ENCODE measurements at regions not wholly inside any gene's neighbourhood (a gene's known extent, or its start where the extent isn't known, plus 50 kb on each side); places are given as distances from the start of the nearest gene placed in this dataset.

DNA sequence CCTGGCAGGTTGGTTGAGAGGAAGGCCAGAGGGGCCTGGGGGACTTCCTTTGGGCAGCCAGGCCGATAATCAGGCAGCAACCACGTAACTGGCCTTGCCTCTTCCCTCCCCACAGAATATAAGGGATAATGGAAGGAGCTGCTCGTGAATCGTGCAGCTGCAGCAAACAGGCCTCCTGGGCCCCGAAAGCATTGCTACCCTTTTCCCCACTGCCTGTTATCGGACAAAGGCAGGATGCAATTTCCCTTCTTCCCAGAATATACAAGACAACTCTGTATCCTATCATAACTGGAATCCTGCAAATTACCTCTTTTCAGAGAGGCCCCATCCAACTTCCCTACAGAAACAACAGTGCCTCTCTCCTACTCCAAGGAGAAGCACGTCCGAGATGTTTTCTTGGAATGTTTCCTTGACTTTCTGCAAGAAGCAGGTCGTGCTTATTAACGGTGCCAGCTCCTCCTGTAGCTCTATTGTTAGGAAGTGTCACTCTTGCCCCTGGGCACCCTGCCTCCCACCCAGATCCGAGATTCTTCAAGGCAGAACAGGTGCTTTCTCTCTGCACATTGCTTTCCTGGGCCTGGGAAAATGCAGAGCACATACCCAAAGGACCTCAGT is 106.0 kb upstream of the TIAM1 start:
- ChIA-PET POLR2A (no interaction called here), CTCF (ENCODE audit: unreplicated experiment) (interaction anchor here (0.6 kb wide), 1 partner anchor 350 kb away, joined by 3 read pairs; no protein-coding TSS in a partner anchor)
- no peak overlapping the region for H3K4me2 ChIP-seq (ENCODE audit: low read length)
- H3K4me3 ChIP-seq (ENCODE audit: low read depth, low read length, poor library complexity, severe bottlenecking) = no peak overlapping the region
- no peaks in the 10 kb centered on the region for H3K4me1 ChIP-seq (ENCODE audit: insufficient read depth, low read length, poor library complexity, severe bottlenecking)
- no peaks in the 10 kb centered on the region for H3K9me3 ChIP-seq (ENCODE audit: low read length)
- intact Hi-C loops (cut with micrococcal nuclease; ENCODE audit: unreplicated experiment) = no loop called here
- H3K36me3 ChIP-seq (ENCODE audit: insufficient read depth, low read length) = no peaks in the 10 kb centered on the region
- H3K9me2 ChIP-seq (ENCODE audit: insufficient read depth, low read length) = no peaks in the 10 kb centered on the region
- no peak overlapping the region for H2AFZ ChIP-seq (ENCODE audit: low read length)
- no peaks in the 10 kb centered on the region for H3K79me2 ChIP-seq (ENCODE audit: insufficient read depth, low read depth, low read length)
- H3K27ac ChIP-seq (ENCODE audit: low read depth, low read length, poor library complexity, severe bottlenecking) = no peak overlapping the region
- H4K20me1 ChIP-seq (ENCODE audit: insufficient read depth, low read length) = no peaks in the 10 kb centered on the region
- no peak for TF ChIP-seq EZH2phosphoT487 (IDR thresholded peaks at IDR 0.05; ENCODE audit: borderline replicate concordance, low read depth, low read length)
- TF ChIP-seq, protein P1, sequence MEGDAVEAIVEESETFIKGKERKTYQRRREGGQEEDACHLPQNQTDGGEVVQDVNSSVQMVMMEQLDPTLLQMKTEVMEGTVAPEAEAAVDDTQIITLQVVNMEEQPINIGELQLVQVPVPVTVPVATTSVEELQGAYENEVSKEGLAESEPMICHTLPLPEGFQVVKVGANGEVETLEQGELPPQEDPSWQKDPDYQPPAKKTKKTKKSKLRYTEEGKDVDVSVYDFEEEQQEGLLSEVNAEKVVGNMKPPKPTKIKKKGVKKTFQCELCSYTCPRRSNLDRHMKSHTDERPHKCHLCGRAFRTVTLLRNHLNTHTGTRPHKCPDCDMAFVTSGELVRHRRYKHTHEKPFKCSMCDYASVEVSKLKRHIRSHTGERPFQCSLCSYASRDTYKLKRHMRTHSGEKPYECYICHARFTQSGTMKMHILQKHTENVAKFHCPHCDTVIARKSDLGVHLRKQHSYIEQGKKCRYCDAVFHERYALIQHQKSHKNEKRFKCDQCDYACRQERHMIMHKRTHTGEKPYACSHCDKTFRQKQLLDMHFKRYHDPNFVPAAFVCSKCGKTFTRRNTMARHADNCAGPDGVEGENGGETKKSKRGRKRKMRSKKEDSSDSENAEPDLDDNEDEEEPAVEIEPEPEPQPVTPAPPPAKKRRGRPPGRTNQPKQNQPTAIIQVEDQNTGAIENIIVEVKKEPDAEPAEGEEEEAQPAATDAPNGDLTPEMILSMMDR (conservative IDR thresholded peaks at IDR 0.05; ENCODE audit: low read length) = no peak
- no peak for DNase-seq (ENCODE audit: low spot score)
- no TSS peak for BruUV-seq (replicated peaks)

DNA sequence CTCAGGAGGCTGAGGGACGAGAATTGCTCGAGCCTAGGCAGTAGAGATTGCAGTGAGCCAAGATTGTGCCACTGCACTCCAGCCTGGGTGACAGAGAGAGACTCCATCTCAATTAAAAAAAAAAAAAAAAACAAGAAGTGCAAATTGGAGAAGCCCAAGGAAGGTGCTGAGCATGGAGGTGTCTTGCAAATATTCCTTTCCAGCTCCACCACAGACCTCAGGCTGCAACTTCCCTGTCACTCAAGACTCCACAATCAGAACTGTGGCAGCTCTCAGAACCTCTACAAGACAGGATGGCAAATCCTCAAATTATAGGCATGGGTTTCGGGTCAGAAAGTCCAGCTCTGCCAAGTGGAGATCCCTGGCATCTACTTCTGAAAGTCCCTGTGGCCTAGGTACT is 104.4 kb upstream of the TIAM1 start:
- no peaks in the 10 kb centered on the region for H3K79me2 ChIP-seq (ENCODE audit: insufficient read depth, low read depth, low read length)
- no TSS peak for BruUV-seq (replicated peaks)
- H3K27ac ChIP-seq (ENCODE audit: low read depth, low read length, poor library complexity, severe bottlenecking) = no peak overlapping the region
- H4K20me1 ChIP-seq (ENCODE audit: insufficient read depth, low read length) = no peaks in the 10 kb centered on the region
- no peaks in the 10 kb centered on the region for H3K36me3 ChIP-seq (ENCODE audit: insufficient read depth, low read length)
- no peak for DNase-seq (ENCODE audit: low spot score)
- H2AFZ ChIP-seq (ENCODE audit: low read length) = no peak overlapping the region
- H3K4me3 ChIP-seq (ENCODE audit: low read depth, low read length, poor library complexity, severe bottlenecking) = no peak overlapping the region
- no peak overlapping the region for H3K4me2 ChIP-seq (ENCODE audit: low read length)
- intact Hi-C loops (cut with micrococcal nuclease; ENCODE audit: unreplicated experiment) = no loop called here
- no peaks in the 10 kb centered on the region for H3K4me1 ChIP-seq (ENCODE audit: insufficient read depth, low read length, poor library complexity, severe bottlenecking)
- H3K9me2 ChIP-seq (ENCODE audit: insufficient read depth, low read length) = no peaks in the 10 kb centered on the region
- POLR2A ChIA-PET = interaction anchor here (0.7 to 0.9 kb wide), 2 partner anchors 51 to 364 kb away, joined by 3 to 5 read pairs; no protein-coding TSS in a partner anchor
- H3K9me3 ChIP-seq (ENCODE audit: low read length) = no peaks in the 10 kb centered on the region
- no peak for TF ChIP-seq EZH2phosphoT487 (IDR thresholded peaks at IDR 0.05; ENCODE audit: borderline replicate concordance, low read depth, low read length)
- TF ChIP-seq, protein P1 (conservative IDR thresholded peaks at IDR 0.05; ENCODE audit: low read length) = no peak
- CTCF ChIA-PET (ENCODE audit: unreplicated experiment) = no interaction called here

DNA sequence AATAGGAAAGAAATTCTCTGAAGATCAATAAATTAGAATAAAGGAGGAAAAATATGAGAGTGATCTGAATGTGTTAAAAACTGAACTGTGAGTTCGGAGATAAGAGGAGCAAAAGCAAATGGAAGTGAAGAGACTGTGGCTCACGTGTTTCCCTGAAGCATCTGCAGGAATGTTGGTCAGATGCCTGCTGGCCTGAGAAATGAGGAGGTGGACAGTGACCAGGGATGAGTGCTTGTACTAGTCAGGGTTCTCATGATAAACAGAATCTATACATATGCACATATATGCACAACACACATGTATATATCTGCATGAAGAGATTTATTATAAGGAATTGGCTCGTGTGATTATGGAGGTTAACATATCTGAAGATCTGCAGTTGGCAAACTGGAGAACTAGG is 103.4 kb upstream of the TIAM1 start:
- Histone ChIP-seq H3K9me2 (ENCODE audit: insufficient read depth, low read length) (no peaks in the 10 kb centered on the region), H3K27ac (ENCODE audit: low read depth, low read length, poor library complexity, severe bottlenecking) (no peak overlapping the region), H4K20me1 (ENCODE audit: insufficient read depth, low read length) (no peaks in the 10 kb centered on the region), H3K36me3 (ENCODE audit: insufficient read depth, low read length) (no peaks in the 10 kb centered on the region), H3K4me2 (ENCODE audit: low read length) (no peak overlapping the region), H3K4me3 (ENCODE audit: low read depth, low read length, poor library complexity, severe bottlenecking) (no peak overlapping the region), H3K4me1 (ENCODE audit: insufficient read depth, low read length, poor library complexity, severe bottlenecking) (no peaks in the 10 kb centered on the region), H3K79me2 (ENCODE audit: insufficient read depth, low read depth, low read length) (no peaks in the 10 kb centered on the region), H2AFZ (ENCODE audit: low read length) (no peak overlapping the region), H3K9me3 (ENCODE audit: low read length) (no peaks in the 10 kb centered on the region)
- BruUV-seq (replicated peaks) = no TSS peak
- POLR2A ChIA-PET = no interaction called here
- DNase-seq (ENCODE audit: low spot score) = no peak
- CTCF ChIA-PET (ENCODE audit: unreplicated experiment) = no interaction called here
- no peak for TF ChIP-seq EZH2phosphoT487 (IDR thresholded peaks at IDR 0.05; ENCODE audit: borderline replicate concordance, low read depth, low read length)
- TF ChIP-seq, protein P1 (conservative IDR thresholded peaks at IDR 0.05; ENCODE audit: low read length) = no peak
- intact Hi-C loops (cut with micrococcal nuclease; ENCODE audit: unreplicated experiment) = no loop called here
